ENCODE measurements at regions not wholly inside any gene's neighbourhood (a gene's known extent, or its start where the extent isn't known, plus 50 kb on each side); places are given as distances from the start of the nearest gene placed in this dataset.

DNA sequence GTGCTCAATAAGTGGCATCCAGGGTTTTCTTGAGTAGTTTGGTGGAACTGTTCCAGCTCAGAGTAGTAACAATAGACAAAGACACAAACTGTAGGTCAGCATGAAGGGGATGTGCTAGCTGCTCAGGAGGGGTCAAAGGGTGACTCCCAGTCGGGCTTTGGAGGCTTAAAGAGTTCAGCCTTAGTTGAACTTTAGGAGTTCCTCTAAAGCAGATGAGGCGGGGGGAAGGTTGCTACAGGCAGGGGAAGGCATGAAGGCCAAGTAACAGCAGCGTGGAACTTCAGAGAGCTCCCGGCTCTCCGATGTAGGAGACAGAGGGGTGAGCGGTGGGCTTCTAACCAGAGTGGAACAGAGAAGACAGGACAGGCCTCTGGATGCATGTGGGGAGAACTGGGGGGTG, 115.5 kb upstream of the CD93 start:
- no peaks in the 10 kb centered on the region for H3K27me3 ChIP-seq (ENCODE audit: insufficient read depth)
- DNase-seq (ENCODE audit: low spot score) (no peak), ATAC-seq (no peak)
- Mint-ChIP-seq H3K27ac (no peak overlapping the region), H3K36me3 (ENCODE audit: low read depth) (no peaks in the 10 kb centered on the region), H3K4me1 (peaks cover 30% of the 10 kb centered on the region), H3K27me3 (ENCODE audit: insufficient read depth, low read depth, poor library complexity) (peaks cover 16% of the 10 kb centered on the region), H3K9me3 (peaks cover 5% of the 10 kb centered on the region; the same call in 2 of the 3 replicates), H3K4me3 (no peak overlapping the region)
- TF ChIP-seq, protein P1, sequence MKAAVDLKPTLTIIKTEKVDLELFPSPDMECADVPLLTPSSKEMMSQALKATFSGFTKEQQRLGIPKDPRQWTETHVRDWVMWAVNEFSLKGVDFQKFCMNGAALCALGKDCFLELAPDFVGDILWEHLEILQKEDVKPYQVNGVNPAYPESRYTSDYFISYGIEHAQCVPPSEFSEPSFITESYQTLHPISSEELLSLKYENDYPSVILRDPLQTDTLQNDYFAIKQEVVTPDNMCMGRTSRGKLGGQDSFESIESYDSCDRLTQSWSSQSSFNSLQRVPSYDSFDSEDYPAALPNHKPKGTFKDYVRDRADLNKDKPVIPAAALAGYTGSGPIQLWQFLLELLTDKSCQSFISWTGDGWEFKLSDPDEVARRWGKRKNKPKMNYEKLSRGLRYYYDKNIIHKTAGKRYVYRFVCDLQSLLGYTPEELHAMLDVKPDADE (IDR thresholded peaks at IDR 0.05) = no peak
- TF ChIP-seq CREB1 (CRISPR knock-in tag; IDR thresholded peaks at IDR 0.05; ENCODE audit: low read depth) = no peak
- no peak for TF ChIP-seq ZNF114 (CRISPR knock-in tag; IDR thresholded peaks at IDR 0.05)
- no peak for TF ChIP-seq JUNB (IDR thresholded peaks at IDR 0.05; ENCODE audit: unreplicated experiment)
- TF ChIP-seq POLR2AphosphoS5 (IDR thresholded peaks at IDR 0.05; ENCODE audit: low read depth) = no peak
- TF ChIP-seq STAT1 (IDR thresholded peaks at IDR 0.05; ENCODE audit: unreplicated experiment) = no peak
- TF ChIP-seq EZH2 (IDR thresholded peaks at IDR 0.05; ENCODE audit: low read depth, unreplicated experiment) = no peak
- TF ChIP-seq, protein P2, sequence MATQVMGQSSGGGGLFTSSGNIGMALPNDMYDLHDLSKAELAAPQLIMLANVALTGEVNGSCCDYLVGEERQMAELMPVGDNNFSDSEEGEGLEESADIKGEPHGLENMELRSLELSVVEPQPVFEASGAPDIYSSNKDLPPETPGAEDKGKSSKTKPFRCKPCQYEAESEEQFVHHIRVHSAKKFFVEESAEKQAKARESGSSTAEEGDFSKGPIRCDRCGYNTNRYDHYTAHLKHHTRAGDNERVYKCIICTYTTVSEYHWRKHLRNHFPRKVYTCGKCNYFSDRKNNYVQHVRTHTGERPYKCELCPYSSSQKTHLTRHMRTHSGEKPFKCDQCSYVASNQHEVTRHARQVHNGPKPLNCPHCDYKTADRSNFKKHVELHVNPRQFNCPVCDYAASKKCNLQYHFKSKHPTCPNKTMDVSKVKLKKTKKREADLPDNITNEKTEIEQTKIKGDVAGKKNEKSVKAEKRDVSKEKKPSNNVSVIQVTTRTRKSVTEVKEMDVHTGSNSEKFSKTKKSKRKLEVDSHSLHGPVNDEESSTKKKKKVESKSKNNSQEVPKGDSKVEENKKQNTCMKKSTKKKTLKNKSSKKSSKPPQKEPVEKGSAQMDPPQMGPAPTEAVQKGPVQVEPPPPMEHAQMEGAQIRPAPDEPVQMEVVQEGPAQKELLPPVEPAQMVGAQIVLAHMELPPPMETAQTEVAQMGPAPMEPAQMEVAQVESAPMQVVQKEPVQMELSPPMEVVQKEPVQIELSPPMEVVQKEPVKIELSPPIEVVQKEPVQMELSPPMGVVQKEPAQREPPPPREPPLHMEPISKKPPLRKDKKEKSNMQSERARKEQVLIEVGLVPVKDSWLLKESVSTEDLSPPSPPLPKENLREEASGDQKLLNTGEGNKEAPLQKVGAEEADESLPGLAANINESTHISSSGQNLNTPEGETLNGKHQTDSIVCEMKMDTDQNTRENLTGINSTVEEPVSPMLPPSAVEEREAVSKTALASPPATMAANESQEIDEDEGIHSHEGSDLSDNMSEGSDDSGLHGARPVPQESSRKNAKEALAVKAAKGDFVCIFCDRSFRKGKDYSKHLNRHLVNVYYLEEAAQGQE (IDR thresholded peaks at IDR 0.05; ENCODE audit: unreplicated experiment) = no peak
- TF ChIP-seq NANOG (IDR thresholded peaks at IDR 0.05; ENCODE audit: borderline replicate concordance) = no peak
- no peak for TF ChIP-seq EZH2phosphoT487 (IDR thresholded peaks at IDR 0.05; ENCODE audit: unreplicated experiment)
- TF ChIP-seq, protein P3, sequence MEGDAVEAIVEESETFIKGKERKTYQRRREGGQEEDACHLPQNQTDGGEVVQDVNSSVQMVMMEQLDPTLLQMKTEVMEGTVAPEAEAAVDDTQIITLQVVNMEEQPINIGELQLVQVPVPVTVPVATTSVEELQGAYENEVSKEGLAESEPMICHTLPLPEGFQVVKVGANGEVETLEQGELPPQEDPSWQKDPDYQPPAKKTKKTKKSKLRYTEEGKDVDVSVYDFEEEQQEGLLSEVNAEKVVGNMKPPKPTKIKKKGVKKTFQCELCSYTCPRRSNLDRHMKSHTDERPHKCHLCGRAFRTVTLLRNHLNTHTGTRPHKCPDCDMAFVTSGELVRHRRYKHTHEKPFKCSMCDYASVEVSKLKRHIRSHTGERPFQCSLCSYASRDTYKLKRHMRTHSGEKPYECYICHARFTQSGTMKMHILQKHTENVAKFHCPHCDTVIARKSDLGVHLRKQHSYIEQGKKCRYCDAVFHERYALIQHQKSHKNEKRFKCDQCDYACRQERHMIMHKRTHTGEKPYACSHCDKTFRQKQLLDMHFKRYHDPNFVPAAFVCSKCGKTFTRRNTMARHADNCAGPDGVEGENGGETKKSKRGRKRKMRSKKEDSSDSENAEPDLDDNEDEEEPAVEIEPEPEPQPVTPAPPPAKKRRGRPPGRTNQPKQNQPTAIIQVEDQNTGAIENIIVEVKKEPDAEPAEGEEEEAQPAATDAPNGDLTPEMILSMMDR (conservative IDR thresholded peaks at IDR 0.05; ENCODE audit: low read depth in 2 of 2) = no peak
- TF ChIP-seq ZNF331 (CRISPR knock-in tag; IDR thresholded peaks at IDR 0.05; ENCODE audit: low read depth) = no peak
- TF ChIP-seq, protein P4, sequence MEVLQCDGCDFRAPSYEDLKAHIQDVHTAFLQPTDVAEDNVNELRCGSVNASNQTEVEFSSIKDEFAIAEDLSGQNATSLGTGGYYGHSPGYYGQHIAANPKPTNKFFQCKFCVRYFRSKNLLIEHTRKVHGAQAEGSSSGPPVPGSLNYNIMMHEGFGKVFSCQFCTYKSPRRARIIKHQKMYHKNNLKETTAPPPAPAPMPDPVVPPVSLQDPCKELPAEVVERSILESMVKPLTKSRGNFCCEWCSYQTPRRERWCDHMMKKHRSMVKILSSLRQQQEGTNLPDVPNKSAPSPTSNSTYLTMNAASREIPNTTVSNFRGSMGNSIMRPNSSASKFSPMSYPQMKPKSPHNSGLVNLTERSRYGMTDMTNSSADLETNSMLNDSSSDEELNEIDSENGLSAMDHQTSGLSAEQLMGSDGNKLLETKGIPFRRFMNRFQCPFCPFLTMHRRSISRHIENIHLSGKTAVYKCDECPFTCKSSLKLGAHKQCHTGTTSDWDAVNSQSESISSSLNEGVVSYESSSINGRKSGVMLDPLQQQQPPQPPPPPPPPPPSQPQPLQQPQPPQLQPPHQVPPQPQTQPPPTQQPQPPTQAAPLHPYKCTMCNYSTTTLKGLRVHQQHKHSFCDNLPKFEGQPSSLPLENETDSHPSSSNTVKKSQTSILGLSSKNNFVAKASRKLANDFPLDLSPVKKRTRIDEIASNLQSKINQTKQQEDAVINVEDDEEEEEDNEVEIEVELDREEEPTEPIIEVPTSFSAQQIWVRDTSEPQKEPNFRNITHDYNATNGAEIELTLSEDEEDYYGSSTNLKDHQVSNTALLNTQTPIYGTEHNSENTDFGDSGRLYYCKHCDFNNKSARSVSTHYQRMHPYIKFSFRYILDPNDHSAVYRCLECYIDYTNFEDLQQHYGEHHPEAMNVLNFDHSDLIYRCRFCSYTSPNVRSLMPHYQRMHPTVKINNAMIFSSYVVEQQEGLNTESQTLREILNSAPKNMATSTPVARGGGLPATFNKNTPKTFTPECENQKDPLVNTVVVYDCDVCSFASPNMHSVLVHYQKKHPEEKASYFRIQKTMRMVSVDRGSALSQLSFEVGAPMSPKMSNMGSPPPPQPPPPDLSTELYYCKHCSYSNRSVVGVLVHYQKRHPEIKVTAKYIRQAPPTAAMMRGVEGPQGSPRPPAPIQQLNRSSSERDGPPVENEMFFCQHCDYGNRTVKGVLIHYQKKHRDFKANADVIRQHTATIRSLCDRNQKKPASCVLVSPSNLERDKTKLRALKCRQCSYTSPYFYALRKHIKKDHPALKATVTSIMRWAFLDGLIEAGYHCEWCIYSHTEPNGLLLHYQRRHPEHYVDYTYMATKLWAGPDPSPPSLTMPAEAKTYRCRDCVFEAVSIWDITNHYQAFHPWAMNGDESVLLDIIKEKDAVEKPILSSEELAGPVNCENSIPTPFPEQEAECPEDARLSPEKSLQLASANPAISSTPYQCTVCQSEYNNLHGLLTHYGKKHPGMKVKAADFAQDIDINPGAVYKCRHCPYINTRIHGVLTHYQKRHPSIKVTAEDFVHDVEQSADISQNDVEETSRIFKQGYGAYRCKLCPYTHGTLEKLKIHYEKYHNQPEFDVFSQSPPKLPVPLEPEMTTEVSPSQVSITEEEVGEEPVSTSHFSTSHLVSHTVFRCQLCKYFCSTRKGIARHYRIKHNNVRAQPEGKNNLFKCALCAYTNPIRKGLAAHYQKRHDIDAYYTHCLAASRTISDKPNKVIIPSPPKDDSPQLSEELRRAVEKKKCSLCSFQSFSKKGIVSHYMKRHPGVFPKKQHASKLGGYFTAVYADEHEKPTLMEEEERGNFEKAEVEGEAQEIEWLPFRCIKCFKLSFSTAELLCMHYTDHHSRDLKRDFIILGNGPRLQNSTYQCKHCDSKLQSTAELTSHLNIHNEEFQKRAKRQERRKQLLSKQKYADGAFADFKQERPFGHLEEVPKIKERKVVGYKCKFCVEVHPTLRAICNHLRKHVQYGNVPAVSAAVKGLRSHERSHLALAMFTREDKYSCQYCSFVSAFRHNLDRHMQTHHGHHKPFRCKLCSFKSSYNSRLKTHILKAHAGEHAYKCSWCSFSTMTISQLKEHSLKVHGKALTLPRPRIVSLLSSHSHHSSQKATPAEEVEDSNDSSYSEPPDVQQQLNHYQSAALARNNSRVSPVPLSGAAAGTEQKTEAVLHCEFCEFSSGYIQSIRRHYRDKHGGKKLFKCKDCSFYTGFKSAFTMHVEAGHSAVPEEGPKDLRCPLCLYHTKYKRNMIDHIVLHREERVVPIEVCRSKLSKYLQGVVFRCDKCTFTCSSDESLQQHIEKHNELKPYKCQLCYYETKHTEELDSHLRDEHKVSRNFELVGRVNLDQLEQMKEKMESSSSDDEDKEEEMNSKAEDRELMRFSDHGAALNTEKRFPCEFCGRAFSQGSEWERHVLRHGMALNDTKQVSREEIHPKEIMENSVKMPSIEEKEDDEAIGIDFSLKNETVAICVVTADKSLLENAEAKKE (CRISPR knock-in tag; IDR thresholded peaks at IDR 0.05) = no peak
- H3K36me3 ChIP-seq (ENCODE audit: insufficient read depth) = no peaks in the 10 kb centered on the region
- H3K9me2 ChIP-seq (ENCODE audit: insufficient read depth) = no peaks in the 10 kb centered on the region
- no peak overlapping the region for H3K4me2 ChIP-seq
- H3K4me3 ChIP-seq = no peak overlapping the region
- H3K4me1 ChIP-seq (ENCODE audit: insufficient read depth) = peaks cover 23% of the 10 kb centered on the region
- no peaks in the 10 kb centered on the region for H4K20me1 ChIP-seq (replicated peaks; ENCODE audit: insufficient read depth)
- H2AFZ ChIP-seq = no peak overlapping the region
- H3F3A ChIP-seq (replicated peaks; ENCODE audit: low read depth) = peaks cover 6% of the 10 kb centered on the region; the same call in 1 of the 2 replicates
- H3K27ac ChIP-seq (ENCODE audit: low read depth) = no peak overlapping the region
- H3K79me2 ChIP-seq (replicated peaks; ENCODE audit: insufficient read depth) = no peaks in the 10 kb centered on the region
